Stimulated activated CD4-positive, alpha-beta T cell treated with anti-CD3 and anti-CD28 coated beads, Interleukin-2, amount 100 ng/mL, for 48 hours (primary cell): ENCODE measurements at regions not wholly inside any gene's neighbourhood (a gene's known extent, or its start where the extent isn't known, plus 50 kb on each side); places are given as distances from the start of the nearest gene placed in this dataset.
"Not testable (repeated sequence)": the region's sequence is repeated elsewhere in the genome, so short reads cannot be mapped to it uniquely, and the experiment has no call there.

ENCODE experiments used
- DNase-seq, 2 donors: peaks; one replicate each; pipeline ENCODE4 v3.0.0-alpha.2; 2020

- no peak for DNase-seq
These were observed 86.8 kb downstream of the NDUFA12 start for GRCh38 chr12:94916663-94917062.

GRCh38 chr12:94909663-94910062, 93.8 kb downstream of the NDUFA12 start:
- no peak for DNase-seq

GRCh38 chr12:94905749-94906148, 97.7 kb downstream of the NDUFA12 start:
- DNase-seq, result not testable (repeated sequence)

- no peak for DNase-seq
These were observed 103.0 kb downstream of the NDUFA12 start for GRCh38 chr12:94900496-94900895.

GRCh38 chr12:94898388-94898787, 105.1 kb downstream of the NDUFA12 start:
- no peak for DNase-seq

- no peak for DNase-seq
These were observed 110.8 kb downstream of the NDUFA12 start for GRCh38 chr12:94892544-94893267.

- DNase-seq, result no peak
These were observed 113.9 kb downstream of the NDUFA12 start for GRCh38 chr12:94889445-94890210.

GRCh38 chr12:94879542-94879941, 124.0 kb downstream of the NDUFA12 start:
- no peak for DNase-seq

GRCh38 chr12:94875525-94875924, 128.0 kb downstream of the NDUFA12 start:
- no peak for DNase-seq

GRCh38 chr12:94874518-94875302, 128.8 kb downstream of the NDUFA12 start:
- DNase-seq, result no peak

- no peak for DNase-seq
These were observed 129.6 kb downstream of the NDUFA12 start for GRCh38 chr12:94873734-94874517.

GRCh38 chr12:94872971-94873733, 130.3 kb downstream of the NDUFA12 start:
- no peak for DNase-seq

GRCh38 chr12:94872671-94872970, 130.9 kb downstream of the NDUFA12 start:
- no peak for DNase-seq

- DNase-seq, result no peak
These were observed 131.4 kb downstream of the NDUFA12 start for GRCh38 chr12:94872007-94872653.

GRCh38 chr12:94870511-94870910, 133.0 kb downstream of the NDUFA12 start:
- no peak for DNase-seq

- DNase-seq, result no peak
These were observed 135.3 kb downstream of the NDUFA12 start for GRCh38 chr12:94868161-94868560.

GRCh38 chr12:94867066-94867855, 136.2 kb downstream of the NDUFA12 start:
- no peak for DNase-seq

GRCh38 chr12:94864987-94865386, 138.5 kb downstream of the NDUFA12 start:
- no peak for DNase-seq

- DNase-seq, result no peak
These were observed 140.0 kb downstream of the NDUFA12 start for GRCh38 chr12:94863321-94864035.

GRCh38 chr12:94862421-94862820, 141.1 kb downstream of the NDUFA12 start:
- DNase-seq, result no peak
